ENCODE measurements at regions not wholly inside any gene's neighbourhood (a gene's known extent, or its start where the extent isn't known, plus 50 kb on each side); places are given as distances from the start of the nearest gene placed in this dataset.

GRCh38 chr13:109615721-109616420, 170.5 kb downstream of the IRS2 start:
- DNase-seq, result no peak

GRCh38 chr13:109611912-109612691, 174.3 kb downstream of the IRS2 start:
- H3K9me3 ChIP-seq, result no peaks in the 10 kb centered on the region
- 65 to 84% (median 77%) methylated on average over 3 of the region's 3 CpGs for WGBS, 5 donors
- intact Hi-C loops (cut with DNase I; ENCODE audit: low total_unique reads), result no loop called here
- no peak overlapping the region for H3K4me3 ChIP-seq
- TF ChIP-seq POLR2A (IDR thresholded peaks at IDR 0.05), result no peak
- no peak for TF ChIP-seq POLR2AphosphoS5 (IDR thresholded peaks at IDR 0.05)
- no peak for TF ChIP-seq CTCF (IDR thresholded peaks at IDR 0.05 in 8 of 11, conservative IDR thresholded peaks at IDR 0.05 in 3 of 11)
- no peaks in the 10 kb centered on the region for H3K36me3 ChIP-seq
- H3K27me3 ChIP-seq (replicated peaks in 1 of 7), result no peaks in the 10 kb centered on the region
- no peak for DNase-seq
- H3K4me1 ChIP-seq, result no peaks in the 10 kb centered on the region
- no peak overlapping the region for H3K27ac ChIP-seq

More at GRCh38 chr13:109615721-109616420, 170.5 kb downstream of the IRS2 start:
- H3K27ac ChIP-seq, result no peak overlapping the region
- no peak overlapping the region for H3K4me3 ChIP-seq
- WGBS, 5 donors, result 84 to 94% (median 89%) methylated on average over 8 of the region's 8 CpGs
- no peaks in the 10 kb centered on the region for H3K36me3 ChIP-seq
- H3K9me3 ChIP-seq, result no peaks in the 10 kb centered on the region
- H3K27me3 ChIP-seq (replicated peaks in 1 of 7), result peaks cover 0 to 3% (median 0%) of the 10 kb centered on the region in 7 donors
- intact Hi-C loops (cut with DNase I; ENCODE audit: low total_unique reads), result no loop called here
- no peaks in the 10 kb centered on the region for H3K4me1 ChIP-seq
- no peak for TF ChIP-seq POLR2A (IDR thresholded peaks at IDR 0.05)

GRCh38 chr13:109610517-109610916, 175.9 kb downstream of the IRS2 start:
- Histone ChIP-seq H3K4me3 (no peak overlapping the region), H3K27me3 (replicated peaks in 1 of 7) (no peaks in the 10 kb centered on the region), H3K36me3 (no peaks in the 10 kb centered on the region), H3K27ac (no peak overlapping the region), H3K4me1 (no peaks in the 10 kb centered on the region), H3K9me3 (no peaks in the 10 kb centered on the region)
- WGBS, 5 donors, result 49 to 66% (median 53%) methylated on average over 4 of the region's 4 CpGs
- intact Hi-C loops (cut with DNase I; ENCODE audit: low total_unique reads), result no loop called here
- TF ChIP-seq POLR2A (IDR thresholded peaks at IDR 0.05), result no peak
- peak in 7 of 11 experiments; percentile 24 to 57 (median 38) for TF ChIP-seq CTCF (IDR thresholded peaks at IDR 0.05 in 8 of 11, conservative IDR thresholded peaks at IDR 0.05 in 3 of 11)
- TF ChIP-seq POLR2AphosphoS5 (IDR thresholded peaks at IDR 0.05), result no peak
- peak; percentile 83 for DNase-seq

- Histone ChIP-seq H3K27ac (no peak overlapping the region), H3K36me3 (no peaks in the 10 kb centered on the region), H3K4me1 (no peaks in the 10 kb centered on the region), H3K27me3 (replicated peaks in 1 of 7) (peaks cover 0 to 8% (median 0%) of the 10 kb centered on the region in 7 donors), H3K9me3 (no peaks in the 10 kb centered on the region), H3K4me3 (no peak overlapping the region)
- no peak for TF ChIP-seq POLR2A (IDR thresholded peaks at IDR 0.05)
- no peak for TF ChIP-seq CTCF (IDR thresholded peaks at IDR 0.05 in 8 of 11, conservative IDR thresholded peaks at IDR 0.05 in 3 of 11)
- no peak for TF ChIP-seq POLR2AphosphoS5 (IDR thresholded peaks at IDR 0.05)
- DNase-seq, result no peak
- intact Hi-C loops (cut with DNase I; ENCODE audit: low total_unique reads), result no loop called here
- WGBS, 5 donors, result 88 to 96% (median 92%) methylated on average over 3 of the region's 3 CpGs
These were observed 177.9 kb downstream of the IRS2 start for GRCh38 chr13:109608503-109608902.

All from spleen (tissue), 11 donors.